ENCODE measurements at regions not wholly inside any gene's neighbourhood (a gene's known extent, or its start where the extent isn't known, plus 50 kb on each side); places are given as distances from the start of the nearest gene placed in this dataset.
A peak's percentile ranks its signal among the peaks of the same experiment; 100 is the strongest.

GRCh38 chr19:7419153-7419552, 69.7 kb downstream of the PEX11G start:
- ATAC-seq (ENCODE audit: insufficient read depth, low read depth) (no peak), DNase-seq (no peak)
- Histone ChIP-seq H3K4me3 (ENCODE audit: low read depth in 1 of 2, low read length in 2 of 2) (no peak overlapping the region), H3K79me2 (ENCODE audit: insufficient read depth, low read length) (peaks cover 58% of the 10 kb centered on the region), H3K9ac (ENCODE audit: low read depth, low read length) (no peak overlapping the region), H3K27ac (ENCODE audit: low read length) (no peak overlapping the region), H3K4me1 (ENCODE audit: insufficient read depth, low read length) (no peaks in the 10 kb centered on the region), H3K36me3 (ENCODE audit: insufficient read depth, low read length) (peaks cover 19% of the 10 kb centered on the region), H3K27me3 (ENCODE audit: insufficient read depth, low read length, poor library complexity) (no peaks in the 10 kb centered on the region), H4K20me1 (ENCODE audit: insufficient read depth, low read length) (peaks cover 44% of the 10 kb centered on the region), H3K9me3 (ENCODE audit: insufficient read depth, low read length, severe bottlenecking) (no peaks in the 10 kb centered on the region), H2AFZ (ENCODE audit: low read depth, low read length) (no peak overlapping the region), H3K4me2 (ENCODE audit: insufficient read depth, low read length) (no peak overlapping the region)
- no peak for TF ChIP-seq EZH2 (IDR thresholded peaks at IDR 0.05; ENCODE audit: borderline replicate concordance, low read depth, low read length, severe bottlenecking)

GRCh38 chr19:7419777-7420439, 68.9 kb downstream of the PEX11G start:
- Histone ChIP-seq H4K20me1 (ENCODE audit: insufficient read depth, low read length) (peaks cover 44% of the 10 kb centered on the region), H3K27ac (ENCODE audit: low read length) (peak overlapping the region; percentile 36; the same call in 1 of the 2 replicates), H3K36me3 (ENCODE audit: insufficient read depth, low read length) (peaks cover 19% of the 10 kb centered on the region), H3K4me1 (ENCODE audit: insufficient read depth, low read length) (no peaks in the 10 kb centered on the region), H3K4me2 (ENCODE audit: insufficient read depth, low read length) (no peak overlapping the region), H3K4me3 (ENCODE audit: low read depth in 1 of 2, low read length in 2 of 2) (no peak overlapping the region), H3K79me2 (ENCODE audit: insufficient read depth, low read length) (peaks cover 56% of the 10 kb centered on the region), H3K27me3 (ENCODE audit: insufficient read depth, low read length, poor library complexity) (no peaks in the 10 kb centered on the region), H2AFZ (ENCODE audit: low read depth, low read length) (no peak overlapping the region), H3K9me3 (ENCODE audit: insufficient read depth, low read length, severe bottlenecking) (no peaks in the 10 kb centered on the region), H3K9ac (ENCODE audit: low read depth, low read length) (no peak overlapping the region)
- TF ChIP-seq CTCF (IDR thresholded peaks at IDR 0.05; ENCODE audit: borderline replicate concordance, extremely low read depth, low read length, poor library complexity, severe bottlenecking) (no peak), EZH2 (IDR thresholded peaks at IDR 0.05; ENCODE audit: borderline replicate concordance, low read depth, low read length, severe bottlenecking) (no peak)
- no peak for ATAC-seq (ENCODE audit: insufficient read depth, low read depth)
- DNase-seq: no peak

- Histone ChIP-seq H3K4me2 (ENCODE audit: insufficient read depth, low read length) (no peak overlapping the region), H3K9me3 (ENCODE audit: insufficient read depth, low read length, severe bottlenecking) (no peaks in the 10 kb centered on the region), H3K4me1 (ENCODE audit: insufficient read depth, low read length) (no peaks in the 10 kb centered on the region), H3K27ac (ENCODE audit: low read length) (no peak overlapping the region), H3K79me2 (ENCODE audit: insufficient read depth, low read length) (peaks cover 50% of the 10 kb centered on the region), H3K27me3 (ENCODE audit: insufficient read depth, low read length, poor library complexity) (no peaks in the 10 kb centered on the region), H3K9ac (ENCODE audit: low read depth, low read length) (no peak overlapping the region), H4K20me1 (ENCODE audit: insufficient read depth, low read length) (peaks cover 45% of the 10 kb centered on the region), H3K4me3 (ENCODE audit: low read depth in 1 of 2, low read length in 2 of 2) (no peak overlapping the region), H3K36me3 (ENCODE audit: insufficient read depth, low read length) (peaks cover 19% of the 10 kb centered on the region), H2AFZ (ENCODE audit: low read depth, low read length) (no peak overlapping the region)
- DNase-seq: no peak
- no peak for ATAC-seq (ENCODE audit: insufficient read depth, low read depth)
- no peak for TF ChIP-seq EZH2 (IDR thresholded peaks at IDR 0.05; ENCODE audit: borderline replicate concordance, low read depth, low read length, severe bottlenecking)
- no peak for TF ChIP-seq CTCF (IDR thresholded peaks at IDR 0.05; ENCODE audit: borderline replicate concordance, extremely low read depth, low read length, poor library complexity, severe bottlenecking)
These were observed 66.7 kb downstream of the PEX11G start for GRCh38 chr19:7421941-7422744.

Data from DND-41 (cell line).